Suprapubic skin (tissue), 4 donors: ENCODE measurements at regions not wholly inside any gene's neighbourhood (a gene's known extent, or its start where the extent isn't known, plus 50 kb on each side); places are given as distances from the start of the nearest gene placed in this dataset.
A peak's percentile ranks its signal among the peaks of the same experiment; 100 is the strongest.

Experiments
- DNase-seq, 2 donors: peaks; one replicate each; pipeline ENCODE4 v3.0.0-alpha.2; 2019; ENCODE audit warnings: low spot score in 2 of 2
- H3K27ac ChIP-seq: fragments of 200-600 bp; sonication (generic); one replicate; pipeline ENCODE4 v1.5.1; 2019
- H3K27me3 ChIP-seq: fragments of 200-600 bp; sonication (generic); one replicate; pipeline ENCODE4 v1.5.1; 2019
- H3K36me3 ChIP-seq: fragments of 200-600 bp; sonication (generic); one replicate; pipeline ENCODE4 v1.5.1; 2019
- H3K4me1 ChIP-seq: fragments of 200-600 bp; sonication (generic); one replicate; pipeline ENCODE4 v1.5.1; 2019
- H3K4me3 ChIP-seq: fragments of 200-600 bp; sonication (generic); one replicate; pipeline ENCODE4 v1.5.1; 2019; ENCODE audit warnings: mild to moderate bottlenecking
- H3K9me3 ChIP-seq: fragments of 200-600 bp; sonication (generic); one replicate; pipeline ENCODE4 v1.5.1; 2019
- EP300 ChIP-seq: sonication (generic); formaldehyde crosslinking; IDR thresholded peaks from one replicate; pipeline ENCODE4 v1.6.1; 2017; ENCODE audit warnings: antibody characterized with exemption
- POLR2A ChIP-seq, 2 donors: fragments of 450-650 bp; IDR thresholded peaks; one replicate each; pipeline ENCODE4 v1.6.1; 2017; ENCODE audit warnings: antibody characterized with exemption in 2 of 2, mild to moderate bottlenecking in 2 of 2, moderate library complexity in 2 of 2
- POLR2AphosphoS5 ChIP-seq, 3 donors: sonication (generic); formaldehyde crosslinking; IDR thresholded peaks; one replicate each; pipeline ENCODE4 v1.6.1; 2017; ENCODE audit warnings: antibody characterized with exemption in 3 of 3
- WGBS: methylation state at CpG from one replicate; pipeline ENCODE4 v1.1.5; 2018; 5-methylcytosine and 5-hydroxymethylcytosine counted together
- TF ChIP-seq, protein P1 (sequence below), 2 donors: fragments of 200-600 bp in 1 of 2; fragments of 450-650 bp in 1 of 2; sonication (generic) in 1 of 2; IDR thresholded peaks; one replicate each; pipeline ENCODE4 v1.5.1; 2016 to 2019; ENCODE audit warnings: antibody characterized with exemption in 2 of 2, mild to moderate bottlenecking in 1 of 2, moderate library complexity in 1 of 2

GRCh38 chr2:8625399-8626300 is 56.2 kb upstream of the ID2 start:
- no peaks in the 10 kb centered on the region for H3K27me3 ChIP-seq
- no peaks in the 10 kb centered on the region for H3K9me3 ChIP-seq
- no peaks in the 10 kb centered on the region for H3K4me1 ChIP-seq
- peak; percentile 49 to 73 for DNase-seq
- H3K27ac ChIP-seq, result no peak overlapping the region
- no peak overlapping the region for H3K4me3 ChIP-seq
- 91% methylated on average over 23 of the region's 24 CpGs for WGBS
- H3K36me3 ChIP-seq, result no peaks in the 10 kb centered on the region
- TF ChIP-seq EP300 (no peak), POLR2A (IDR thresholded peaks at IDR 0.05) (no peak), POLR2AphosphoS5 (IDR thresholded peaks at IDR 0.05) (no peak)
- TF ChIP-seq, protein P1, sequence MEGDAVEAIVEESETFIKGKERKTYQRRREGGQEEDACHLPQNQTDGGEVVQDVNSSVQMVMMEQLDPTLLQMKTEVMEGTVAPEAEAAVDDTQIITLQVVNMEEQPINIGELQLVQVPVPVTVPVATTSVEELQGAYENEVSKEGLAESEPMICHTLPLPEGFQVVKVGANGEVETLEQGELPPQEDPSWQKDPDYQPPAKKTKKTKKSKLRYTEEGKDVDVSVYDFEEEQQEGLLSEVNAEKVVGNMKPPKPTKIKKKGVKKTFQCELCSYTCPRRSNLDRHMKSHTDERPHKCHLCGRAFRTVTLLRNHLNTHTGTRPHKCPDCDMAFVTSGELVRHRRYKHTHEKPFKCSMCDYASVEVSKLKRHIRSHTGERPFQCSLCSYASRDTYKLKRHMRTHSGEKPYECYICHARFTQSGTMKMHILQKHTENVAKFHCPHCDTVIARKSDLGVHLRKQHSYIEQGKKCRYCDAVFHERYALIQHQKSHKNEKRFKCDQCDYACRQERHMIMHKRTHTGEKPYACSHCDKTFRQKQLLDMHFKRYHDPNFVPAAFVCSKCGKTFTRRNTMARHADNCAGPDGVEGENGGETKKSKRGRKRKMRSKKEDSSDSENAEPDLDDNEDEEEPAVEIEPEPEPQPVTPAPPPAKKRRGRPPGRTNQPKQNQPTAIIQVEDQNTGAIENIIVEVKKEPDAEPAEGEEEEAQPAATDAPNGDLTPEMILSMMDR (IDR thresholded peaks at IDR 0.05), result no peak

GRCh38 chr2:8626572-8626971 is 55.3 kb upstream of the ID2 start:
- TF ChIP-seq, protein P1 (IDR thresholded peaks at IDR 0.05), result no peak
- TF ChIP-seq POLR2AphosphoS5 (IDR thresholded peaks at IDR 0.05) (no peak), EP300 (no peak), POLR2A (IDR thresholded peaks at IDR 0.05) (no peak)
- Histone ChIP-seq H3K9me3 (no peaks in the 10 kb centered on the region), H3K36me3 (no peaks in the 10 kb centered on the region), H3K27ac (no peak overlapping the region), H3K4me1 (no peaks in the 10 kb centered on the region), H3K27me3 (no peaks in the 10 kb centered on the region), H3K4me3 (no peak overlapping the region)
- 95% methylated on average over 8 of the region's 8 CpGs for WGBS
- DNase-seq, result peak in 1 of 2 donors; percentile 46

DNA sequence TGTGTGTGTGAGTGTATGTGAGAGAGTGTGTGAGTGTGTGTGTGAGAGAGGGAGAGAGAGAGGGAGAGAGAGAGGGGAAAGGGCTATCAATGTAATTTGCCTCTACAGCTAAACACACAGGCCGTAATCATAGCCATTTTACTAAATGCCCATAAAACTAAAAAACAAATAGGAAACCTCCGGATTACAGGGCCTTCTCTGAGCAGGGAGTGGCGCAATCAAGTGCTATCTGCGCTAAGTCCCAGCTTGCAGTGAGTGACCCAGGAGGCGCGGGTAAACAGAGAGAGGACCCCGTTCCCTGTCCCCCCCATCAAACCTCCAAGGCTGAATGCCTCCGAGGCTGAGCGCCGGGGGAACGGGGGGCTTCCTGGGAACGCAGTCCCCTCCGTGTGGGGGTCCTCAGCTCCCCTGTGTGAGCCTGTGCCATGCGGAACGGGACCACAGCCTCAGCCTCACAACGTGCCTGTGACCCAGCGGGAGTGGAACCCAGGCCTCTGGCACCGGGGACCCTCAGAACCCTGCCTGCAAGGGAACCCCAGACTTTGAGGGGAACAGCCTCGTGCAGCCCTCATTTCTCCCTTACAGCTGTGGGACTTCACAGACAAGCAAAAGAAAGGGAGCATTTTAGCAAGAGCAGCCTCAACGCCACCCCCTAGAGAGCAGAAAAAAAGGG is 54.7 kb upstream of the ID2 start:
- H3K4me1 ChIP-seq, result no peaks in the 10 kb centered on the region
- DNase-seq, result peak; percentile 26 to 64
- H3K36me3 ChIP-seq, result no peaks in the 10 kb centered on the region
- TF ChIP-seq EP300, result no peak
- no peak for TF ChIP-seq POLR2A (IDR thresholded peaks at IDR 0.05)
- no peak for TF ChIP-seq POLR2AphosphoS5 (IDR thresholded peaks at IDR 0.05)
- TF ChIP-seq, protein P1 (IDR thresholded peaks at IDR 0.05), result no peak
- H3K27me3 ChIP-seq, result no peaks in the 10 kb centered on the region
- H3K27ac ChIP-seq, result no peak overlapping the region
- WGBS, result 88% methylated on average over 9 of the region's 20 CpGs
- H3K4me3 ChIP-seq, result no peak overlapping the region
- no peaks in the 10 kb centered on the region for H3K9me3 ChIP-seq

- peak in 1 of 2 donors; percentile 34 for DNase-seq
- 90% methylated on average over 7 of the region's 14 CpGs for WGBS
- Histone ChIP-seq H3K27ac (no peak overlapping the region), H3K4me1 (no peaks in the 10 kb centered on the region), H3K4me3 (no peak overlapping the region), H3K36me3 (no peaks in the 10 kb centered on the region), H3K27me3 (no peaks in the 10 kb centered on the region), H3K9me3 (no peaks in the 10 kb centered on the region)
- no peak for TF ChIP-seq POLR2A (IDR thresholded peaks at IDR 0.05)
- no peak for TF ChIP-seq POLR2AphosphoS5 (IDR thresholded peaks at IDR 0.05)
- no peak for TF ChIP-seq EP300
- TF ChIP-seq, protein P1 (IDR thresholded peaks at IDR 0.05), result no peak
Observed at GRCh38 chr2:8627692-8628085, 54.2 kb upstream of the ID2 start.
